ENCODE measurements at regions not wholly inside any gene's neighbourhood (a gene's known extent, or its start where the extent isn't known, plus 50 kb on each side); places are given as distances from the start of the nearest gene placed in this dataset.

GRCh38 chr11:92306966-92307510 is 82.4 kb downstream of the FAT3 start:
- TF ChIP-seq RAD21 (IDR thresholded peaks at IDR 0.05; ENCODE audit: low read depth) (no peak), REST (IDR thresholded peaks at IDR 0.05; ENCODE audit: low read depth) (no peak), ZBTB7A (IDR thresholded peaks at IDR 0.05; ENCODE audit: low read depth) (no peak), CREB1 (IDR thresholded peaks at IDR 0.05; ENCODE audit: low read depth) (no peak), NFIC (IDR thresholded peaks at IDR 0.05) (no peak), EP300 (IDR thresholded peaks at IDR 0.05; ENCODE audit: borderline replicate concordance) (no peak), CEBPB (IDR thresholded peaks at IDR 0.05) (no peak), USF1 (IDR thresholded peaks at IDR 0.05) (no peak), MAX (IDR thresholded peaks at IDR 0.05) (no peak), YY1 (IDR thresholded peaks at IDR 0.05; ENCODE audit: low read depth) (no peak), TEAD4 (IDR thresholded peaks at IDR 0.05) (no peak), EGR1 (IDR thresholded peaks at IDR 0.05) (no peak), TAF1 (IDR thresholded peaks at IDR 0.05; ENCODE audit: low read depth) (no peak), FOXM1 (IDR thresholded peaks at IDR 0.05; ENCODE audit: borderline replicate concordance, low read depth) (no peak), TCF12 (IDR thresholded peaks at IDR 0.05; ENCODE audit: low read depth) (no peak)

GRCh38 chr11:92308366-92308765 is 83.7 kb downstream of the FAT3 start:
- TF ChIP-seq ZBTB7A (IDR thresholded peaks at IDR 0.05; ENCODE audit: low read depth), result no peak
- TF ChIP-seq TCF12 (IDR thresholded peaks at IDR 0.05; ENCODE audit: low read depth), result no peak
- TF ChIP-seq EP300 (IDR thresholded peaks at IDR 0.05; ENCODE audit: borderline replicate concordance), result no peak
- TF ChIP-seq TEAD4 (IDR thresholded peaks at IDR 0.05), result no peak
- TF ChIP-seq REST (IDR thresholded peaks at IDR 0.05; ENCODE audit: low read depth), result no peak
- no peak for TF ChIP-seq CREB1 (IDR thresholded peaks at IDR 0.05; ENCODE audit: low read depth)
- no peak for TF ChIP-seq NFIC (IDR thresholded peaks at IDR 0.05)
- TF ChIP-seq FOXM1 (IDR thresholded peaks at IDR 0.05; ENCODE audit: borderline replicate concordance, low read depth), result no peak
- TF ChIP-seq TAF1 (IDR thresholded peaks at IDR 0.05; ENCODE audit: low read depth), result no peak
- TF ChIP-seq RAD21 (IDR thresholded peaks at IDR 0.05; ENCODE audit: low read depth), result no peak
- TF ChIP-seq MAX (IDR thresholded peaks at IDR 0.05), result no peak
- TF ChIP-seq YY1 (IDR thresholded peaks at IDR 0.05; ENCODE audit: low read depth), result no peak
- no peak for TF ChIP-seq CEBPB (IDR thresholded peaks at IDR 0.05)

- no peak for TF ChIP-seq FOXM1 (IDR thresholded peaks at IDR 0.05; ENCODE audit: borderline replicate concordance, low read depth)
- no peak for TF ChIP-seq EP300 (IDR thresholded peaks at IDR 0.05; ENCODE audit: borderline replicate concordance)
- TF ChIP-seq REST (IDR thresholded peaks at IDR 0.05; ENCODE audit: low read depth), result no peak
- no peak for TF ChIP-seq TEAD4 (IDR thresholded peaks at IDR 0.05)
- no peak for TF ChIP-seq TCF12 (IDR thresholded peaks at IDR 0.05; ENCODE audit: low read depth)
- no peak for TF ChIP-seq USF1 (IDR thresholded peaks at IDR 0.05)
- no peak for TF ChIP-seq RAD21 (IDR thresholded peaks at IDR 0.05; ENCODE audit: low read depth)
- no peak for TF ChIP-seq CEBPB (IDR thresholded peaks at IDR 0.05)
- TF ChIP-seq CREB1 (IDR thresholded peaks at IDR 0.05; ENCODE audit: low read depth), result no peak
- no peak for TF ChIP-seq NFIC (IDR thresholded peaks at IDR 0.05)
- no peak for TF ChIP-seq ZBTB7A (IDR thresholded peaks at IDR 0.05; ENCODE audit: low read depth)
- no peak for TF ChIP-seq EGR1 (IDR thresholded peaks at IDR 0.05)
- TF ChIP-seq YY1 (IDR thresholded peaks at IDR 0.05; ENCODE audit: low read depth), result no peak
Observed at GRCh38 chr11:92311616-92312449, 87.2 kb downstream of the FAT3 start.
